G401 (cell line): ENCODE measurements at regions not wholly inside any gene's neighbourhood (a gene's known extent, or its start where the extent isn't known, plus 50 kb on each side); places are given as distances from the start of the nearest gene placed in this dataset.

Experiments used
- DNase-seq: peaks from one replicate; pipeline ENCODE4 v3.0.0-alpha.2; 2015; ENCODE audit warnings: low spot score
- in situ Hi-C: cut with HindIII; loops from 2 replicates; pipeline ENCODE4 v1.10.0; 2016; ENCODE audit warnings: low sequenced_read_pairs, mixed read lengths

- in situ Hi-C loops = no loop called here
- no peak for DNase-seq
Measured at GRCh38 chr11:71201936-71202597, 50.3 kb downstream of the SHANK2 start.

DNA sequence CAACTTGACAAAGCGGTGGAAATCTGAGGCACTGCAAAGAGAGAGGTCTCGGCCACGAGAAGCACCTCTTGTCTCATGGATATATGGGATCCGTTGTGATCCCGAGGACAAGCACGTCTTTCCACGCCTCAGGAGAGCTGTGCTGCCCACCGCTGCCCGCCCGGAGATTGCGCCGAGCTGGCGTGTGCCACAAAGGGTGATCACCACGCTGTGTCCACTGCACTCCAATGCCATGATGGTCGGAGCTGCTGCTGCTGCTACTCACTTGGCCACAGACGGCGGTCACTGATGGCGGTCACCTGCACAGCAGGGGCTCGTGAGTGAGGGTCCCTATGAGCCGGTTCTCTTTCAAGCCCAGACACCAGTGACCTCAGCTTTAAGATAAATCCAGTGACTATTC lies 51.1 kb downstream of the SHANK2 start:
- in situ Hi-C loops = no loop called here
- no peak for DNase-seq

- DNase-seq = no peak
- in situ Hi-C loops = no loop called here
Measured at GRCh38 chr11:71200761-71201160, 51.6 kb downstream of the SHANK2 start.

- DNase-seq = no peak
- in situ Hi-C loops = no loop called here
Measured at GRCh38 chr11:71200172-71200716, 52.1 kb downstream of the SHANK2 start.

DNA sequence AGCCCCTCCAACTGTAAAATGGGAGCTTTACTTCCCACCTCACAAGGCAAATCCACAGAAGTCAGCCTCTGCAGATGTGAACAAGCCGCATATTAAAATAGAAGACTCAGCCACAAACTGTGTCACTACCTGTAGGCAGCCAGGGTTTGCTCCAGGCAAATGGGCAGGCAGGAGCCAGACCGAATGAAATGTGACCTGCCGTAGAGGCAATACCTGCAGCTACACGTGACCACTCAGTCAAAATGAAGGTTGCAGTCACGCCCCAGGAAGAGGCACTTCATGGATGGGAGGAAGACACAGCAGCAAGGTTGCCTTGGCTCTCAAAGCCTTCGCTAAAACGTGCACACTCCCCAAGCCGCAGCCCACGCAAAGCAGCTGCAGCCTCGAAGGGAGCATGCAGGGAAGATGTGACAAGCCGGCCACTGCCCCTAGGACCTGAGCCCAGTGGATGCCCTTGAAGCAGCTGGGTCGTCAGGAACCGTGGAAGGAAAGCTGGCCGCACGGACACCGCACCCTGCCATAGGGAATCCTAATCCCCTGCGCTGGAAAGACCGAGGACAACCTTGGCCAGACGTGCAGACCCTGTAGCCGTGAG lies 53.1 kb downstream of the SHANK2 start:
- DNase-seq = no peak
- in situ Hi-C loops = no loop called here

DNA sequence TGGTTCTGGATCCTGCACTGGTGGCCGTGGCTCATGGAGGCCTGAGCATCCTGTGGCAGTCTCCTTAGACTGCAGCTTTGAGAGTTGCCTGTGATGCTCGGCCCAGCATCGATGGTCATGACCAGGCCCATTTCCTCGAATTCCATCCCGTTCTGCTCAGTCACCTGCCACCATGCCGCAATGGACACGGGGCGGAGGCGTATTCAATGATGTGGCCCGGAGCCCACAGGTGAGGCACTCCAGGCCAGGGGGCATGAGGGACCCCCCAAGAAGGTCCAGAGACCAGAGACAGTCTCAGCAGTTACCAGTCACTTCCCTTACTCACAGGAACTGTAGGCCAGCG lies 53.6 kb downstream of the SHANK2 start:
- in situ Hi-C loops = no loop called here
- no peak for DNase-seq

DNA sequence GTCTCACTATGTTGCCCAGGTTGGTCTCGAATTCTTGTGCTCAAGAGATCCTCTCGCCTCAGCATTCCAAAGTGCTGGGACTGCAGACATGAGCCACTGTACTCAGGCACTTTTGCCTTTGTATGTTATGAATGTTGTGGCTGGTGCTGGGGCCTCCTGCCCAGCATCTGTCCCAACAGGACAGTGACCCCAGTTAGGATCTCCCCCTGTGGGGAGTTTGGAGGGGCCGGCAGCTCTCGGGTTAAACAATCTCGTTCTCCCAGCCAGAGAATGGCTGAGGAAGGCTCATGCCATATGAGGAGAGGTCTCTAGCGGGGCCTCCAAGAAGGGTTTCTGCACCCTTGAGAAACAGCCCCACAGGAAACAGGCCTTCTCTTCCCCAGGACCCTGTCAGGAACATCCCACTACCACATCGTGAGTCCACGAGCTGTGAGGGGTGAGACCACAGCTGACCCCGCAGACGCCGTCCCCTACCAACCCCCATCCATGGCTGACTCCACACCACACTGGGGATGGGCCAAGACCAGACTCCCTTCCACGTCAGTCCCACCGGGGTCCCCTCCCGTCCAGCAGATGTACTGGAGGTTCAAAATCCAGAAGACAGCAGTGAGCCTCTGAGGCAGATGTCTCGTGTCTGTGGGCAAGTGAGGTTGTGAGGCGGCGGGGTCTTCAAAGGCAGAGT lies 54.1 kb downstream of the SHANK2 start:
- in situ Hi-C loops = no loop called here

DNA sequence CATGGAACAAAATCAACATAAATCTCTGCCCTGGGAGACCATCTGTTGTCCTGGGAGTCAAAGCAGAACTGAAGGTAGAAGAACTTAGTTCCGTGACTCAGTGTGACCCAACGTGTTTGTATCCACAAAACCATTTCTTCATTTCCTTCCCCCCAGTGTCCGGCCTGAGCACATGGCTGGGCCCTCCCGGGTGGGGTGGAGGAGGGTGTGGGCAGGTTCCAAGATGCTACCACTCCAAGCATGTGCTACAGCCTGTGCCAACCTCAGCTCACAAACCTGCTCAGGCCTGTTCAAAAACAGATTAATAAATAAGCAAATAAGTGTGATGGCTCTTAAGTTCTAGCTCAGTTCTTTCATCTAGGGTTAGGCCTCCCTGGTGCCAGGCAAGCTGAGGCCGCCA lies 55.3 kb downstream of the SHANK2 start:
- in situ Hi-C loops = no loop called here
- no peak for DNase-seq

More for the DNA sequence above, 54.1 kb downstream of the SHANK2 start:
- DNase-seq = no peak

DNA sequence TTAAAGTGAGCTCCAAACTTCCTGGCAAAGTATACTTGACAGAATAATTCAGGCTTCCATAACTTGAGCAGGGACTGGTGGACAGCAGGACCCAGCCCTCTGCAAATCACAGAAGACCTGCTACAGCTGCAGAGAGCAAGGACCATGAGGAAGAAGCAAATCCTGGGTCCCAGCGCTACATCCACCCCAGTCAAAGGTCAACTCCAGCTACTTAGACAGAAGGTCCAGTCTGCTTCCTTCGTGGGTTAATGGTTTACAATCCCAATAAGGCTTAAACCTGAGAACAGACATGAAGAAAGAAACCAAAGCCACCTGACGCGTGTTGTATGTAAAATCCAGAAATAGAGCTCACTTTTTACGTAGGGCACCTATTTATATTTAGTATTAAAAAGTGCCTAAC lies 57.7 kb downstream of the SHANK2 start:
- in situ Hi-C loops = no loop called here
- no peak for DNase-seq

DNA sequence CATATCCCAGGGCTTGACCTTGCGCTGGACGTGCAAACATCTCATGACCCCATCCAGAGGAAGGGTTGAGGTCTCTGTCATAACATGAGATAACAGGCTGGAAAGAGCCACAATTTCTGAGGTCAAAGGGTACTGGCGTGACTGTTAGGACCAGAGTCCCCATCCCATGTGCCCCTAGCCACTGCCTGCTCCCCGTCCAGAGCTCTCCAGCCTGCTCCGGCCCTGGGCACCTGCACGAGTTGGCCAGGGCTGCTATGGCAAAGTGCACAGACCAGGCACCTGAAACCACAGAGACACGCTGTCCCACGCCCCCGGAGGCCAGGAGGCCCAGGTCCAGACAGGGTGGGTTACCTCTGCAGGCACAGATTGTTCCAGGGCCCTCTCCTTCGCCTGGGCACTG lies 58.9 kb downstream of the SHANK2 start:
- in situ Hi-C loops = no loop called here

GRCh38 chr11:71192629-71193028 lies 59.7 kb downstream of the SHANK2 start:
- in situ Hi-C loops = no loop called here
- DNase-seq = no peak

More for the DNA sequence above, 58.9 kb downstream of the SHANK2 start:
- DNase-seq = no peak

DNA sequence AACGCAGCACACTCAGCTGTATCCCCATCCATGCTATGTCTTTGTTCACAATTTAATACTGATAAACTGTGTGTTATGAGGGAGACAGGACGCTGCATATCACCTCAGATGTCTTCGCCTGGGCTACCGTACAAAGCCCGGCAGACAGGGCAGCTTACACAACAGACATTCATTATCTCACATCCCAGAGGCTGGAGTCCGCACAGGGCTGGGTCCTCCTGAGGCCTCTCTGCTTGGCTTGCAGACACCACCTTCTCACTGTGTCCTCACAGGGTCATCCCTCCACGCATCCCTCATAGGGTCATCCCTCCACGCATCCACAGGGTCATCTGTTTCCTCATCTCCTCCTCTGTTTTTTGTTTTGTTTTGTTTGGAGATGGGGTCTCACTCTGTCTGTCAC lies 61.2 kb downstream of the SHANK2 start:
- in situ Hi-C loops = no loop called here
- no peak for DNase-seq

DNA sequence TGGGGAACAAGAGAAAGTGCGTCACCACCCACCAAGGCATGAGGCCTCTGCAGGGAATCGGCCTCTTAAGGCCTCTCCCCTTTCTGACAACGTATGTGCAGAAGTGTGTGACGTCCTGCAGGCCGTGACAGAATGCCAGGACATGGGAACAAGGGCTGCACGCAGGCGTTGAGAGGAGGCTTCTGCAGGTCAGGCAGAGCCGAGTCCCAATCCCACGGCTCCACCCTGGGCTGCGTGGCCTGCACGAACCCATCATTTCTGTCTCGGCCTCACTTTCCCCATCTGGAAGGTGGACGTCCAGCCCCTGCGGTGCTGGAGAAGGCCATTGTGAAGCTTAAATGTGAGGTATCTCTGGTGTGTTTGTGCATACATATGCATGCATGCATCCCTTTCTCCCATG lies 61.8 kb downstream of the SHANK2 start:
- no peak for DNase-seq
- in situ Hi-C loops = no loop called here

DNA sequence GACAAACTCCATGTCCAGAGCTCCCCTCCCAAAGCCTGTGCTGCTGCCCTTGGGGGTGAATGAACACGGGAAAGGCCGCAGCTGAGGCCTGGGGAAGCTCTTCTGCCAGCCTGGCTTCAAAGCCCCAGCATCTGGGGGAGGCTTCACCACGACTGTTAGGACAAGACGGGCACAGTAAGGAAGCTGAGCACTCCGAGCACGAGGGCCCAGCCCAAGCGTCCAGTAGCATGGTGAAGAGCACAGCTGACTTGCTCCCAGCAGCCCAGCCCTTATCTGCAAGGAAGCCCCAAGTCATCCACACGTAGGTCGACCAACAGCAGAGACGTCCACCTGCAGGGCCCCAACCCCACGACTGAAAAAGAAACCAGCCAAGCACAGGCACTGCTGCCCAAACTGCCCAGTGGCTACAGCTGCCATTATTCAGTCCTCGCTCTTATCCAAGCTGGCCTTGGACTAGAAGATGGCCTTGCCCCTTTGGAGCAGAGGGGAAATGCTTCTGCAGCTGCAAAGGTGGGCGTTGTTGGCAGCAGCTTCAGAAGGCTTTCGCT lies 62.5 kb downstream of the SHANK2 start:
- in situ Hi-C loops = no loop called here
- no peak for DNase-seq

GRCh38 chr11:71188886-71189767 lies 63.2 kb downstream of the SHANK2 start:
- no peak for DNase-seq
- in situ Hi-C loops = no loop called here

DNA sequence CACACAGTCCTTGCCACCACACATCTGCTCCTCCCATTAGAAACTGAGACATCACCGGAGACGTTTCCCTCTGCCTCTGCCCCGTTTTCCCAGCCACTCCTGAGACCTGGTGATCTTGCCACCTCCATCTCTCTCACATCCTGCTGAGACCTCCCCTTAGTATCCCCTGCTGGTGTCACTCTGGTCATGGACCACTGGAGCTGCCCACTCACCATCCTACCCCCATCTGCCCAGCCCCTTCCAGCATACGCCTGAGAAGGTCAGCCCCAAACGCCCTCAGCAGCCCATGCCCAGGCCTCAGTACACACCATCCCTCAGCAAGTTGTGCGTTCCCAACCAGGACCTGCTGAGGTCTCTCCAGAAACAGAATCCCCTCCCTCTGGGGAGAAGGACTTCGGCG lies 64.3 kb downstream of the SHANK2 start:
- in situ Hi-C loops = no loop called here
- DNase-seq = no peak

DNA sequence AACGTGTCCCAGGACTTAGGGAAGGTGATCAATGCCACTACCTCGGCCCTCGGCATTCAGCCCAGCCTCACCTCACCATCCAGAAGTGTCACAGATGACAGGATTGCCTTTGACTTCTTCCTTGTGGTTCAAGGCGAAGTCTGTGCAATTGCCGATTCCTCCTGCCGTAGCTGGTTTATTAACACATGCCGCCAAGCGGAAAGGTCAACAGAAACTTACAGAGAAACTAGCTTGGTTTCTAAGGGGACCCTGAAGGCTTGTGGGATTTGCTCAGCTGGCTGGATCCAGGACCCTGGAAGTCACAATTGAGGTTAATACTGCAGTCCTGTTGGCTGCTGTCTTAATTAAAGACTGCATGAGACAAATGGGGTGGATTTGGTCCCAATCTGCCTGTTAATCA lies 65.6 kb downstream of the SHANK2 start:
- in situ Hi-C loops = no loop called here
- DNase-seq = no peak

GRCh38 chr11:71185411-71185810 lies 67.0 kb downstream of the SHANK2 start:
- in situ Hi-C loops = no loop called here
- no peak for DNase-seq

DNA sequence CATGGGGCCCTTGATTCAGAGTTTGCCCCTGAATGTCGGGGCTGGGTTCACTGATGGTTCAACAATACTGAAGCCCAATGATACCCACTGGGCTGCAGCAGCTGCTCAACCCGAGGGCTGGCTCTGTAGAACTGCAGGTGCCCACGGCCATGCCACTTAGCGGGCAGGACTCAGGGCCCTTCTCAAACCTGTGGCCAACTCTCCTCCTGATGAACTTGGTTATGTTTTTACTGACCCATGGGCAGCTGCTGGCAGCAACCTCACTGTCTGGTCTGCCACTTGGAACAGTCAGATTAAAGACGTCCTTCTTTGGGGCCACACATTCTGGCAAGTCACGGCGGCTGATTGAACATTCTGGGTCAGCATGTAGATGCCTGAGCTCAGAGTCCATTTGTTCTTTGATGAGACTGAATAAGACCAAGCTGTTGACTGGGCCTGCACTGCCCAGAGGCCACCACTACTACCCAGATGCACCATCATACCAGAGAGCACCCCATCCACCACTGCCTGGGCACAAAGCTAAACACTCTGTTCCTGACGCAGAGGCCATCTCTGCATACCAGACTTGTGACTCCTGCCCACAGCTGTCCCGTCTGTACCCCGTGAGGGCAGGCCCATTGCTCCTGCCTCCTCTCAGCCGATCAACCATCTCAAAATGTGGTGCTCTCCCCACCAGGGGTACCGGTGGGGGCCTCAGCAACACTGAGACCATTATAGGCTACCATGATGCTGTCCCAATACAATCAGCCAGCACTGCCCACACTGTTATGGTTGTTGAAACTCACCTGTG lies 67.8 kb downstream of the SHANK2 start:
- in situ Hi-C loops = no loop called here
- DNase-seq = no peak
